ENCODE measurements at regions not wholly inside any gene's neighbourhood (a gene's known extent, or its start where the extent isn't known, plus 50 kb on each side); places are given as distances from the start of the nearest gene placed in this dataset.

DNA sequence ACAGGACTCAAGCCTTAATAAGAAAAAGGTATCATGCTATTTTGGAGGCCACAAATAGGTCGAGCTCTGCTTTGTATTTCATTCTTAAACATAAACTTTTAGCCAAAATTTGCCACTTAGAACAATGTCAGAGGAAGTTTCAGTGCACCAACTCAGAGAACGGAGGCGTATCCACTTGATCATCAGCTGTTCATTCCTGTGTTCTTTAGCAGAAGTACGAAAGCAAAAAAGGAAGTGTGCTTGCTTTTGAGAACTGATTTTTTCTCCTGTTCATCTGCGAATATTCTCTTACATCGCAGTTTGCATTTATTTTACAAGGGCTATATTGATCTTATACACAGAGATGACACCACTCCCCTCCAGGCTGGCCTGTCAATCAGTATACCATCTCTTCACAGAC is 188.6 kb upstream of the SOX5 start:
- Mint-ChIP-seq H3K27me3 (ENCODE audit: low read depth) (peaks cover 51% of the 10 kb centered on the region), H3K27ac (no peak overlapping the region), H3K4me3 (no peak overlapping the region), H3K4me1 (peaks cover 21% of the 10 kb centered on the region), H3K36me3 (no peaks in the 10 kb centered on the region; the same call in 1 of the 2 replicates), H3K9me3 (peaks cover under 1% of the 10 kb centered on the region)
- TF ChIP-seq E2F4 (CRISPR knock-in tag; IDR thresholded peaks at IDR 0.05; ENCODE audit: borderline replicate concordance, low read depth) (no peak), GTF2I (CRISPR knock-in tag; conservative IDR thresholded peaks at IDR 0.05) (no peak), EMX1 (CRISPR knock-in tag; IDR thresholded peaks at IDR 0.05) (no peak), TP53 (CRISPR knock-in tag; IDR thresholded peaks at IDR 0.05) (no peak), TCF7 (CRISPR knock-in tag; IDR thresholded peaks at IDR 0.05; ENCODE audit: low read depth) (no peak), PRRX2 (CRISPR knock-in tag; IDR thresholded peaks at IDR 0.05) (no peak), USF1 (CRISPR knock-in tag; IDR thresholded peaks at IDR 0.05) (no peak), FOXK1 (CRISPR knock-in tag; IDR thresholded peaks at IDR 0.05) (no peak), ZNF671 (CRISPR knock-in tag; IDR thresholded peaks at IDR 0.05) (no peak), CDX4 (CRISPR knock-in tag; IDR thresholded peaks at IDR 0.05; ENCODE audit: borderline replicate concordance) (no peak), ETV6 (CRISPR knock-in tag; IDR thresholded peaks at IDR 0.05) (no peak), ZNF416 (CRISPR knock-in tag; IDR thresholded peaks at IDR 0.05) (no peak), GABPB1 (CRISPR knock-in tag; IDR thresholded peaks at IDR 0.05) (no peak)
- TF ChIP-seq, protein P1, sequence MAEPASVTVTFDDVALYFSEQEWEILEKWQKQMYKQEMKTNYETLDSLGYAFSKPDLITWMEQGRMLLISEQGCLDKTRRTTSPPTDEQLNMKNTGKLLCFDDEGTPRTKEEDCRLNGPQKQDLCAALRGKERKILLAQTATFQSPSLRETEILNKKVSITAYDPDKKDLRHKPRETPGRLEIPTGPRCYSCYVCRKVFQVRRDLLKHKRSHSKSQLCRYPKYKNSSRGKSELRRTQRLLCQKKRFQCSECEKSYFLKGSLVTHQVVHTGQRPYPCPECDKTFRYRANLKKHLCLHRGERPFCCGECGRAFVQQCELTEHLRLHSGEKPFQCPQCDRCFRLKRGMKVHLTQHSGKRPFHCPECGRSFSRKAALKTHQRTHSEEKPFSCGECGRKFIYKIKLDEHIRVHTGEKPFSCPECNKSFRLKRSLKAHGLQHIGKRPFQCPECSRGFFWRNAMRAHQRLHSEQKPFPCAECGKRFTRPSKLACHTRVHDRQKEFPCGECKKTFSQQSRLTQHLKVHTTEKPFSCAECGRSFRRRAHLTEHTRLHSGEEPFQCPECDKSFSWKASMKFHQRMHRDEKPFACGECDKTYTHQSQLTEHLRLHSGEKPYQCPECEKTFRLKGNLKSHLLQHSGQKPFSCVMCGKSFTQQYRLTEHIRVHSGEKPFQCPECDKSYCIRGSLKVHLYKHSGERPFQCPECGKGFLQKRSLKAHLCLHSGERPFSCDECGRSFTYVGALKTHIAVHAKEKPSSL (CRISPR knock-in tag; conservative IDR thresholded peaks at IDR 0.05), result no peak
- TF ChIP-seq, protein P2, sequence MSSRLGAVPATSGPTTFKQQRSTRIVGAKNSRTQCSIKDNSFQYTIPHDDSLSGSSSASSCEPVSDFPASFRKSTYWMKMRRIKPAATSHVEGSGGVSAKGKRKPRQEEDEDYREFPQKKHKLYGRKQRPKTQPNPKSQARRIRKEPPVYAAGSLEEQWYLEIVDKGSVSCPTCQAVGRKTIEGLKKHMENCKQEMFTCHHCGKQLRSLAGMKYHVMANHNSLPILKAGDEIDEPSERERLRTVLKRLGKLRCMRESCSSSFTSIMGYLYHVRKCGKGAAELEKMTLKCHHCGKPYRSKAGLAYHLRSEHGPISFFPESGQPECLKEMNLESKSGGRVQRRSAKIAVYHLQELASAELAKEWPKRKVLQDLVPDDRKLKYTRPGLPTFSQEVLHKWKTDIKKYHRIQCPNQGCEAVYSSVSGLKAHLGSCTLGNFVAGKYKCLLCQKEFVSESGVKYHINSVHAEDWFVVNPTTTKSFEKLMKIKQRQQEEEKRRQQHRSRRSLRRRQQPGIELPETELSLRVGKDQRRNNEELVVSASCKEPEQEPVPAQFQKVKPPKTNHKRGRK (CRISPR knock-in tag; IDR thresholded peaks at IDR 0.05; ENCODE audit: borderline replicate concordance), result no peak
- TF ChIP-seq, protein P3, sequence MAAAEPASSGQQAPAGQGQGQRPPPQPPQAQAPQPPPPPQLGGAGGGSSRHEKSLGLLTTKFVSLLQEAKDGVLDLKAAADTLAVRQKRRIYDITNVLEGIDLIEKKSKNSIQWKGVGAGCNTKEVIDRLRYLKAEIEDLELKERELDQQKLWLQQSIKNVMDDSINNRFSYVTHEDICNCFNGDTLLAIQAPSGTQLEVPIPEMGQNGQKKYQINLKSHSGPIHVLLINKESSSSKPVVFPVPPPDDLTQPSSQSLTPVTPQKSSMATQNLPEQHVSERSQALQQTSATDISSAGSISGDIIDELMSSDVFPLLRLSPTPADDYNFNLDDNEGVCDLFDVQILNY (CRISPR knock-in tag; IDR thresholded peaks at IDR 0.05), result no peak
- ChIA-PET POLR2A (no interaction called here), CTCF (no interaction called here)
- DNase-seq (ENCODE audit: low spot score), result no peak
- ATAC-seq, result no peak

GRCh38 chr12:24135158-24135850 is 185.8 kb upstream of the SOX5 start:
- H3K36me3 Mint-ChIP-seq, result no peaks in the 10 kb centered on the region
- DNase-seq (ENCODE audit: low spot score) (no peak), ATAC-seq (peak; percentile 13; the same call in 1 of the 2 replicates)
- CTCF ChIA-PET, result no interaction called here
- no peak for TF ChIP-seq USF2 (CRISPR knock-in tag; IDR thresholded peaks at IDR 0.05)
- TF ChIP-seq RORB (CRISPR knock-in tag; IDR thresholded peaks at IDR 0.05), result no peak
- no peak for TF ChIP-seq ZNF317 (CRISPR knock-in tag; IDR thresholded peaks at IDR 0.05; ENCODE audit: borderline replicate concordance, low read depth)
- TF ChIP-seq, protein P4, sequence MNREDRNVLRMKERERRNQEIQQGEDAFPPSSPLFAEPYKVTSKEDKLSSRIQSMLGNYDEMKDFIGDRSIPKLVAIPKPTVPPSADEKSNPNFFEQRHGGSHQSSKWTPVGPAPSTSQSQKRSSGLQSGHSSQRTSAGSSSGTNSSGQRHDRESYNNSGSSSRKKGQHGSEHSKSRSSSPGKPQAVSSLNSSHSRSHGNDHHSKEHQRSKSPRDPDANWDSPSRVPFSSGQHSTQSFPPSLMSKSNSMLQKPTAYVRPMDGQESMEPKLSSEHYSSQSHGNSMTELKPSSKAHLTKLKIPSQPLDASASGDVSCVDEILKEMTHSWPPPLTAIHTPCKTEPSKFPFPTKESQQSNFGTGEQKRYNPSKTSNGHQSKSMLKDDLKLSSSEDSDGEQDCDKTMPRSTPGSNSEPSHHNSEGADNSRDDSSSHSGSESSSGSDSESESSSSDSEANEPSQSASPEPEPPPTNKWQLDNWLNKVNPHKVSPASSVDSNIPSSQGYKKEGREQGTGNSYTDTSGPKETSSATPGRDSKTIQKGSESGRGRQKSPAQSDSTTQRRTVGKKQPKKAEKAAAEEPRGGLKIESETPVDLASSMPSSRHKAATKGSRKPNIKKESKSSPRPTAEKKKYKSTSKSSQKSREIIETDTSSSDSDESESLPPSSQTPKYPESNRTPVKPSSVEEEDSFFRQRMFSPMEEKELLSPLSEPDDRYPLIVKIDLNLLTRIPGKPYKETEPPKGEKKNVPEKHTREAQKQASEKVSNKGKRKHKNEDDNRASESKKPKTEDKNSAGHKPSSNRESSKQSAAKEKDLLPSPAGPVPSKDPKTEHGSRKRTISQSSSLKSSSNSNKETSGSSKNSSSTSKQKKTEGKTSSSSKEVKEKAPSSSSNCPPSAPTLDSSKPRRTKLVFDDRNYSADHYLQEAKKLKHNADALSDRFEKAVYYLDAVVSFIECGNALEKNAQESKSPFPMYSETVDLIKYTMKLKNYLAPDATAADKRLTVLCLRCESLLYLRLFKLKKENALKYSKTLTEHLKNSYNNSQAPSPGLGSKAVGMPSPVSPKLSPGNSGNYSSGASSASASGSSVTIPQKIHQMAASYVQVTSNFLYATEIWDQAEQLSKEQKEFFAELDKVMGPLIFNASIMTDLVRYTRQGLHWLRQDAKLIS (CRISPR knock-in tag; IDR thresholded peaks at IDR 0.05; ENCODE audit: borderline replicate concordance), result no peak
- TF ChIP-seq GTF2I (CRISPR knock-in tag; conservative IDR thresholded peaks at IDR 0.05), result no peak
- no peak overlapping the region for H3K27ac Mint-ChIP-seq
- H3K4me1 Mint-ChIP-seq, result peaks cover 27% of the 10 kb centered on the region
- H3K4me3 Mint-ChIP-seq, result no peak overlapping the region
- H3K27me3 Mint-ChIP-seq (ENCODE audit: low read depth), result peaks cover 78% of the 10 kb centered on the region
- no peaks in the 10 kb centered on the region for H3K9me3 Mint-ChIP-seq
- POLR2A ChIA-PET, result no interaction called here

All from WTC11 (cell line).